HL-60 (cell line): ENCODE measurements at regions not wholly inside any gene's neighbourhood (a gene's known extent, or its start where the extent isn't known, plus 50 kb on each side); places are given as distances from the start of the nearest gene placed in this dataset.
A peak's percentile ranks its signal among the peaks of the same experiment; 100 is the strongest.

Experiments used
- DNase-seq, 2 experiments: peaks; one replicate each; pipeline ENCODE4 v3.0.0-alpha.2; 2010 to 2020; ENCODE audit warnings: low read depth in 1 of 2, low spot score in 1 of 2
- H3K27ac ChIP-seq: fragments of 250-450 bp; sonication (Bioruptor Pico); replicated peaks from 2 replicates; pipeline ENCODE4 v1.5.1; 2020; ENCODE audit warnings: mild to moderate bottlenecking, moderate library complexity
- H3K27me3 ChIP-seq: fragments of 250-450 bp; sonication (Bioruptor Pico); 2 replicates; pipeline ENCODE4 v1.5.1; 2021; ENCODE audit warnings: mild to moderate bottlenecking, moderate library complexity; ENCODE audit not compliant: insufficient read depth, poor library complexity, severe bottlenecking
- H3K4me3 ChIP-seq: replicated peaks from 2 replicates; pipeline ENCODE4 v1.5.1; 2011; ENCODE audit warnings: mild to moderate bottlenecking, control low read depth, low read length; ENCODE audit not compliant: insufficient read depth
- GABPA ChIP-seq: IDR thresholded peaks from 2 replicates; pipeline ENCODE4 v1.6.1; 2012; ENCODE audit warnings: low read depth
- POLR2AphosphoS5 ChIP-seq: IDR thresholded peaks from 2 replicates; pipeline ENCODE4 v1.6.1; 2012; ENCODE audit warnings: low read depth
- SPI1 ChIP-seq: IDR thresholded peaks from 2 replicates; pipeline ENCODE4 v1.6.1; 2012; ENCODE audit warnings: low read depth, mild to moderate bottlenecking, borderline replicate concordance
- TF ChIP-seq, protein P1 (sequence below): IDR thresholded peaks from one replicate; pipeline ENCODE4 v1.5.1; 2011; ENCODE audit warnings: low read length, control low read depth, inconsistent platforms; ENCODE audit not compliant: insufficient read depth
- TF ChIP-seq, protein P2 (sequence below): IDR thresholded peaks from 2 replicates; pipeline ENCODE4 v1.6.1; 2012; ENCODE audit warnings: low read depth; ENCODE audit not compliant: insufficient replicate concordance

DNA sequence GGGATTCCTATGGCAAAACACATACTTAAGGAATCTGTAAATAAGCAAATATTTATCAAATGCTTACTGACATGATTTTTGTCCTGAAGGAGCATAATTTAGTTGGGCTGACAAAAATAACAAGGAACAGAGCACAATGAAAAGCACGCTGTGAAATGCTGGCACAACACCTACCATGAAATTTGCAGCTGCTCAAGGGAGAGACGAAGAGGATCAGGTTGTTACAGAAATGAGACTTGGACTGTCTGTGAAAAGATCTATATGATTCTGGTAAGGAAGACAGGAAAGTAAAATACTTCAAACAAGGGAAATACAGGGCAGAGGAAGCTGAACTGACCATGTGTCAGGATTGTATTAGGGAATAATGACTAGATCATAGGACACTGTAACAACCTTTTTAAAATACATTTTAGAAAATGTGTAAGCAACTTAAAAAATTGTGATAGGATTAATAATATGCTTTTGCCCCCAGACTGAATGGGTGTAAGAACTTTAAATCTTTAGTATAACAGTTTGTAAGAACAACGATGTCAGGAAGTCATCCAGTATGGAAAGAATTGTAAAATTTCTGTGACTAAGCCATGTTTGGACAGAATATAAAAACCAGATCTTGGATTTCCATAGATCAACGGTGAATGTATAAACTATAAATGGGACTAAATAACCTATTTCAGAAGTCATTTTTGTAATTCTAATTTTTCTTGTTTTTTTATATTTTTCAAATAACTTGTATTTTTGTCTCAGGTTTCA lies 1556.0 kb downstream of the EFNB2 start:
- TF ChIP-seq POLR2AphosphoS5 (no peak), GABPA (no peak), SPI1 (no peak)
- TF ChIP-seq, protein P1, sequence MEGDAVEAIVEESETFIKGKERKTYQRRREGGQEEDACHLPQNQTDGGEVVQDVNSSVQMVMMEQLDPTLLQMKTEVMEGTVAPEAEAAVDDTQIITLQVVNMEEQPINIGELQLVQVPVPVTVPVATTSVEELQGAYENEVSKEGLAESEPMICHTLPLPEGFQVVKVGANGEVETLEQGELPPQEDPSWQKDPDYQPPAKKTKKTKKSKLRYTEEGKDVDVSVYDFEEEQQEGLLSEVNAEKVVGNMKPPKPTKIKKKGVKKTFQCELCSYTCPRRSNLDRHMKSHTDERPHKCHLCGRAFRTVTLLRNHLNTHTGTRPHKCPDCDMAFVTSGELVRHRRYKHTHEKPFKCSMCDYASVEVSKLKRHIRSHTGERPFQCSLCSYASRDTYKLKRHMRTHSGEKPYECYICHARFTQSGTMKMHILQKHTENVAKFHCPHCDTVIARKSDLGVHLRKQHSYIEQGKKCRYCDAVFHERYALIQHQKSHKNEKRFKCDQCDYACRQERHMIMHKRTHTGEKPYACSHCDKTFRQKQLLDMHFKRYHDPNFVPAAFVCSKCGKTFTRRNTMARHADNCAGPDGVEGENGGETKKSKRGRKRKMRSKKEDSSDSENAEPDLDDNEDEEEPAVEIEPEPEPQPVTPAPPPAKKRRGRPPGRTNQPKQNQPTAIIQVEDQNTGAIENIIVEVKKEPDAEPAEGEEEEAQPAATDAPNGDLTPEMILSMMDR, result no peak

DNA sequence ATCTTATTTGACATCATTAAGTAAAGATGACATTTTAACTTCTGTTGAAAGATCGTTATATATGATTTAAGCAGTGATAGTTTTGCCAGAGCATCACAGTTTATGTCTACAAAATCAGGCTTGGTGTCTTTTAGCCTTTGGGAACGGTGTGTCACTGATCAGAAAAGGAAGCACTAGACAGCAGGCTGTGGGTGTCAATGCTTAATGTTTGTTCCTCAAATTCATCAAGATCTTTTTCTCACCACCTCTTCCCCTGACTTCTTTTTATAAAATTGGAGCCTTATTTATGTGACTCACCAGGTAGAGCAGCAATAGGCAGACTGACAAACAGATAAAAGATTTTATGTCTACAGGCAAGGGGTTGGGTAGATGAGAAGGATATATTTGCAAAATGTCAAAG lies 1558.5 kb downstream of the EFNB2 start:
- no peak overlapping the region for H3K27ac ChIP-seq
- H3K27me3 ChIP-seq, result no peaks in the 10 kb centered on the region
- TF ChIP-seq GABPA, result no peak
- TF ChIP-seq, protein P2, sequence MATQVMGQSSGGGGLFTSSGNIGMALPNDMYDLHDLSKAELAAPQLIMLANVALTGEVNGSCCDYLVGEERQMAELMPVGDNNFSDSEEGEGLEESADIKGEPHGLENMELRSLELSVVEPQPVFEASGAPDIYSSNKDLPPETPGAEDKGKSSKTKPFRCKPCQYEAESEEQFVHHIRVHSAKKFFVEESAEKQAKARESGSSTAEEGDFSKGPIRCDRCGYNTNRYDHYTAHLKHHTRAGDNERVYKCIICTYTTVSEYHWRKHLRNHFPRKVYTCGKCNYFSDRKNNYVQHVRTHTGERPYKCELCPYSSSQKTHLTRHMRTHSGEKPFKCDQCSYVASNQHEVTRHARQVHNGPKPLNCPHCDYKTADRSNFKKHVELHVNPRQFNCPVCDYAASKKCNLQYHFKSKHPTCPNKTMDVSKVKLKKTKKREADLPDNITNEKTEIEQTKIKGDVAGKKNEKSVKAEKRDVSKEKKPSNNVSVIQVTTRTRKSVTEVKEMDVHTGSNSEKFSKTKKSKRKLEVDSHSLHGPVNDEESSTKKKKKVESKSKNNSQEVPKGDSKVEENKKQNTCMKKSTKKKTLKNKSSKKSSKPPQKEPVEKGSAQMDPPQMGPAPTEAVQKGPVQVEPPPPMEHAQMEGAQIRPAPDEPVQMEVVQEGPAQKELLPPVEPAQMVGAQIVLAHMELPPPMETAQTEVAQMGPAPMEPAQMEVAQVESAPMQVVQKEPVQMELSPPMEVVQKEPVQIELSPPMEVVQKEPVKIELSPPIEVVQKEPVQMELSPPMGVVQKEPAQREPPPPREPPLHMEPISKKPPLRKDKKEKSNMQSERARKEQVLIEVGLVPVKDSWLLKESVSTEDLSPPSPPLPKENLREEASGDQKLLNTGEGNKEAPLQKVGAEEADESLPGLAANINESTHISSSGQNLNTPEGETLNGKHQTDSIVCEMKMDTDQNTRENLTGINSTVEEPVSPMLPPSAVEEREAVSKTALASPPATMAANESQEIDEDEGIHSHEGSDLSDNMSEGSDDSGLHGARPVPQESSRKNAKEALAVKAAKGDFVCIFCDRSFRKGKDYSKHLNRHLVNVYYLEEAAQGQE, result no peak
- no peak for TF ChIP-seq SPI1
- TF ChIP-seq POLR2AphosphoS5, result no peak
- DNase-seq, result peak in 1 of 2 experiments; percentile 39
- H3K4me3 ChIP-seq, result no peak overlapping the region

More for the DNA sequence above, 1556.0 kb downstream of the EFNB2 start:
- DNase-seq, result no peak
- Histone ChIP-seq H3K4me3 (no peak overlapping the region), H3K27me3 (no peaks in the 10 kb centered on the region), H3K27ac (no peak overlapping the region)

DNA sequence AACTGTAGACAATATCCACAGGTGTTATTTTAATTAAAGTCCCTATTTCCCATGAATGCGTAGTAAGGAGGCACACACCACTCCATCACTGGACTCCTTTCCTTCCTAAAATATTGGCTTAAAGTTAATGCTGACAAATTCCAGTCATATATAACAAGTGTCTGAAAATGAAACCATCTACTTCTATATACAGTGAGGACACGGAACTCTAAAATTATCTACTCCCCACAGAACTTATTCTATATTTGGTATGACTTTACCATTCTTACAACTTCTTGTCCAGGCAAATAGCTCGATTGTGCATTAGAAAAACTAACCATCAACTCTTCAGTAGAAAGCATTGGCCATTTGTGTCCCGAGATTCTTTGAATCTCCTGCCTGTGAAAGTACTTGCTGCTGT lies 1560.2 kb downstream of the EFNB2 start:
- Histone ChIP-seq H3K27me3 (no peaks in the 10 kb centered on the region), H3K4me3 (no peak overlapping the region), H3K27ac (no peak overlapping the region)
- DNase-seq, result no peak
- TF ChIP-seq POLR2AphosphoS5 (no peak), GABPA (no peak), SPI1 (no peak)
- TF ChIP-seq, protein P1, result no peak
- TF ChIP-seq, protein P2, result no peak

DNA sequence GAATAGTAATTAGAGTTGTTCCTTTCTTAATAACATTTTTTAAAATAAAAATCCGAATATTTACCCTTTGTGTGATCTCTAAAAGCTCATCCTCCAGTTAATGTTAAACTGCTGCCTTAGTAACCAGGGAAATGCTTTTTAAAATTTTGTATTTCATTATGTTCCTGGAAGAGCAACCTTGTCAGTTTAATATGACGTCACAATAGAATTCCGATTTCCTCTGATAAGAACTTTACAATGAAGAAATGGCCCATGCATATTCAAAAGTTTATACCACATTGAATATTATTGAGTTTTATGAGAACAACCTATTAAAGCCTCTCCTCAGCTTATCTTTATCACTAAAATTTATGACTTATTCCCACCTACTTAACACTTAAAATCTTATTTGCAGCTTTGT lies 1566.6 kb downstream of the EFNB2 start:
- no peak for DNase-seq

More for the DNA sequence above, 1566.6 kb downstream of the EFNB2 start:
- no peak overlapping the region for H3K4me3 ChIP-seq
- H3K27ac ChIP-seq, result no peak overlapping the region
- no peaks in the 10 kb centered on the region for H3K27me3 ChIP-seq
- TF ChIP-seq, protein P1, result no peak
- TF ChIP-seq POLR2AphosphoS5 (no peak), SPI1 (no peak), GABPA (no peak)
- TF ChIP-seq, protein P2, result no peak
